GM10266 (cell line): ENCODE measurements at regions not wholly inside any gene's neighbourhood (a gene's known extent, or its start where the extent isn't known, plus 50 kb on each side); places are given as distances from the start of the nearest gene placed in this dataset.

Source experiments
- DNase-seq: peaks from one replicate; pipeline ENCODE4 v3.0.0; 2012; ENCODE audit errors: extremely low spot score
- CTCF ChIP-seq: IDR thresholded peaks from 2 replicates; pipeline ENCODE4 v1.5.1; 2012; ENCODE audit warnings: mild to moderate bottlenecking, low read depth; ENCODE audit not compliant: control insufficient read depth, insufficient read depth; ENCODE audit errors: missing control alignments

- TF ChIP-seq CTCF = no peak
- no peak for DNase-seq
These were observed 58.2 kb upstream of the DMRTB1 start for GRCh38 chr1:53400761-53401674.

- DNase-seq = no peak
These were observed 57.1 kb upstream of the DMRTB1 start for GRCh38 chr1:53401813-53402745.

GRCh38 chr1:53402891-53403655 lies 56.1 kb upstream of the DMRTB1 start:
- no peak for DNase-seq
- no peak for TF ChIP-seq CTCF

More at GRCh38 chr1:53401813-53402745, 57.1 kb upstream of the DMRTB1 start:
- TF ChIP-seq CTCF = no peak

- no peak for TF ChIP-seq CTCF
- DNase-seq = no peak
These were observed 53.5 kb upstream of the DMRTB1 start for GRCh38 chr1:53405737-53406136.

- DNase-seq = no peak
- no peak for TF ChIP-seq CTCF
These were observed 52.5 kb upstream of the DMRTB1 start for GRCh38 chr1:53406551-53407235.

- TF ChIP-seq CTCF = no peak
- DNase-seq = no peak
These were observed 51.0 kb upstream of the DMRTB1 start for GRCh38 chr1:53408013-53408754.
